ENCODE measurements at regions not wholly inside any gene's neighbourhood (a gene's known extent, or its start where the extent isn't known, plus 50 kb on each side); places are given as distances from the start of the nearest gene placed in this dataset.

DNA sequence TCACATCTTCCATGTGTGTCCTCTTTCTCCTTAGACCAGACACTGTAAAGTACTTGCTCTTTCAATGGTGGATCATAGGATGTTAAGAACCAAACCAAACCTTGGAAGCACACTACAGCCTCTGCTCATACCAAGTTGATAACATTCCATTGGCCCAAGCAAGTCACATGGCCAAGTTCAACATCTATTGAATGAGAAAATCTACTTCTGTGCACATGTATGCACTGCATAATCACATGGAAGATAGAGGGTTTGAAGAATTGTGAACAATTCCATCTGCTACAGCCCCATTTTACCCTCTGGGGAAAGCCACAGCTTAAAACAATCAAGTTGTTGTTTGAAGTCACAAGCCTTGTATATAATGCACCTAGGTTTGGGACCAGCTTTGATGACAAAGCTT lies 68.2 kb downstream of the MFAP3 start:
- DNase-seq (ENCODE audit: low read depth in 3 of 3, low spot score in 2 of 3), result no peak

DNA sequence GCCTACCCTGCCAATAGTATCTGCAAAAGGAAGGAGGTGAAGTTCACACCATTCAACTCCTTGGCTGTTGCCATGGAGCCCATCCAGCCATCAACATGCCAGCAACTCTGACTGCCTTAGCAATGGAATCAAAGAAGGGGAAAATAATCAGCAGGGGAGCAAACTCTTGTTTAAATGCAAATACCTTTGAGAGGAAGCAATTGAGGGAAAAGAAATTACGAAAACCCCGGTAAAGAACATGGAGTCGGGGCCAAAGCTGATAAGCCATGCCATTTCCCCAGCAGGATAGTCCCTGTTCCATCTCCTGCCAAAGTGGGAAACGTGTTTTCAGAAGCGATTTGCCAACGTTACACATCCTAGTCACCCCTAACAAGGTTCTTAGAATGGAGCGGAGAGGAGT lies 69.0 kb downstream of the MFAP3 start:
- DNase-seq (ENCODE audit: low read depth in 3 of 3, low spot score in 2 of 3), result no peak

DNA sequence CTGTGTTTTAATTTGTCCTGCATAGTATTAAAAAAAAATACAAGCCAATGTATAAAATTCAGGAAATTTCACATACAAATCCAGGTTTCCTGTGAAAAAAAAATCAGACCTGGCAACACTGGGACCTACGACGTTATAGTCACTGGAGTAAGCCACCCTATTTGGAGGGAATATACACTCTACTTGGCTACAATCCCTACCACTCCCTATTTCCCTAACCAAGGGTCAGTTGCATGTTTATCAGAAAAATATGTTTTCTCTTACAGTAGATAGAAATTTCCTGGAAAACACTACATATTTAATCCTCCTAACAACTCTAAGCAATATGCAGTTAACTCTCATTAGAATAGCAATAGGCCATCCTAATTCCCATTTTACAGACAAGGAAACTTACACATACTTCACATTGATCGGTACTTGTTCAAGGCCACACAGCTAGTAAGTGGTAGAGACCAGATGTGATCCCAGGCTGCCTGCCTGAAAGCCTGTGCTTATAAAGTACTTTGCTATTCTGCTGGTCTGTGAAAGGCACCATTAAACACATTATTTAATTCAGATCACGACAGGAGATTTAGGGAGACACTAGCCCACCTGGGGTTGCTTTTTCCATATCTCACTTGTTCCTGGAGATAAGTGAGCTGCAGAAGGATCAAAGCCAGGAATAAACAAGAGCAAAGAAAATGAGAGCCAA lies 70.8 kb downstream of the MFAP3 start:
- DNase-seq (ENCODE audit: low read depth in 3 of 3, low spot score in 2 of 3), result no peak

DNA sequence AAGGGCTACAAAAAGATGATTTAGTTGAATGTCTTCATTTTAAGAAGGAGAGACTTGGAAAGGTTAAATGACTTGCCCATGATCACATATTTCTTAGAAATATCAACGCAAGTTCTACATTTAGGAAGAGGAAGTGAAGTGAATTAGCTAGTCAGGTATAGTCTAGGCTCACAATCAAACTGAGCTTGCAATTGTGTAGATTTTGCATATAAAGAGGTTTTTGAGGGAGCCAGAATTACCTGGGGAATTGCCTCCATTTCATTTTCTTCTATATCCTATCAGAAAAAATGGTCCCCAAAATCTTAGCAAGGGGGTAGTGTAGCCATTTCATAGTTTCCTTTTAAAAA lies 71.3 kb downstream of the MFAP3 start:
- DNase-seq (ENCODE audit: low read depth in 3 of 3, low spot score in 2 of 3), result no peak

DNA sequence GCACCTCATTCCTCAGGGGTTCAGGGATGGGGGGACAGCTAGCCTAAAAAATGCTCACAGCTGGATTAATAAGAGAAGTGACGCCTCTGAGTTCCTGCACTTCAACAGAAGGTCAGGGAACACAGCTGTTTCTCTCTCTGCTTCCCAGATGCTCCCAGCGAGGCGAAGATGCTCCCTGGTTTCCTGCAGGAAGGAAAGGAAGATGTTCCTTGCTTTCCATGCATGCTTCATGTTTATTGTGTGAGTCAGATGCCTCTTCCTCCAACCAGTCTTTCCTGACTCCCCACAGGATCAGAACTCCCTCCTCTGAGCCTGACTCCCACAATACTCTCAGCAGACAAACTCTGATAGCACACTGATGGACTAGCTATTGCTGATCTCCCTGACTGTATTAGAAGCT lies 71.9 kb downstream of the MFAP3 start:
- DNase-seq (ENCODE audit: low read depth in 3 of 3, low spot score in 2 of 3), result no peak

DNA sequence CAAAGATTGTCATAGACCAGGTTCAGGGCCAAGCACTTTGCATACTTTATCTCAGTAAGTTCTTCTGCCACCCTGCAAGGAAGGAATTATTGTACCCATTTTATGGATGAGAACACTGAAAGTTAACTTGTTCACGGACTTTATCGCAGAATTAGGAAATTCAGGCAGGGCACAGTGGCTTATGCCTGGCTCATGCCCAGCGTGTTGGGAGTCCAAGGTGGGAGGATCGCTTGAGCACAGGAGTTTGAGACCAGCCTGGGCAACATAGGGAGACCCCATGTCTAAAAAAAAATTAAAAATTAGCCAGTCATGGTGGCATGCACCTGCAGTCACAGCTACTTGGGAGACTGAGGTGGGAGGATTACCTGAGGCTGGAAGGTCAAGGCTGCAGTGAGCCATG lies 72.4 kb downstream of the MFAP3 start:
- no peak for DNase-seq (ENCODE audit: low read depth in 3 of 3, low spot score in 2 of 3)

DNA sequence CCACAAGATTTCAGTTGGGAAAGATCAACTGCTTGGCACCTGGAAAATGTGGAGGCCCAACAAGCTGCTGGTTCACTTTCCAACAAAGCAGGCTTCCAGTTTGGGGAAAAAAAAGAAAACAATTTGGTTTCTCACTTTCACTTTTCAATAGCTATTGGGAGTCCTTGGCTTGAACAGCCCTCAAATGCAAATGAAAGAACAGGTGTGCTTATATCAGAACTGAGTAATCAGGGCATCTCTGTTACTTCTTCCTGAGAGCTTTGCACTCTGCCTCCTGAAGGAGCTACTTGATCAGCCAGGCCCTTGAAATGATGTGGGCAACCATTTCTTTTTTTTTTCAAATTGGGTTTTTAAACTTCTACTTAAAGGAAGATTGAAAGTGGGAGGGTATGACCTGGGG lies 73.5 kb downstream of the MFAP3 start:
- DNase-seq (ENCODE audit: low read depth in 3 of 3, low spot score in 2 of 3), result no peak

DNA sequence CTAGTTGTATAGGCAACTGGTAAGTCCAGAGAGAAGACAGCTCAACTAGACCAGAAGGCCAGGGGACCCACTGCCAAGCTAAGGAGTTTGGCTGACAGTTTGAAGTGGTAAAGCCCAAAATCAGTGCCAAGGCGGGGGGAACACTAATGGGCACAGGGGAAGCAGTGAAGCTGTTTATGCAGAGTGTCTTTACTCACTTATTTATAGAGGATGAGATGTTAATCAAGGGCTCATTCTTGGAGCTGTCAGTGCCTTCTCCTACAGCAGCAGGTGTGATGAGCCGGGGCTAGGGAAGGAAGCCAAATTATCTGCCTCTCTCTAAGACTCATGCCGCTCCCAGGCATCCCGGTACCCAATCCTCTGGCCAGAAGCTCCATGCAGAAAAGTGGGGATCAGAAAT lies 75.2 kb upstream of the GALNT10 start:
- DNase-seq (ENCODE audit: low read depth in 3 of 3, low spot score in 2 of 3), result no peak

DNA sequence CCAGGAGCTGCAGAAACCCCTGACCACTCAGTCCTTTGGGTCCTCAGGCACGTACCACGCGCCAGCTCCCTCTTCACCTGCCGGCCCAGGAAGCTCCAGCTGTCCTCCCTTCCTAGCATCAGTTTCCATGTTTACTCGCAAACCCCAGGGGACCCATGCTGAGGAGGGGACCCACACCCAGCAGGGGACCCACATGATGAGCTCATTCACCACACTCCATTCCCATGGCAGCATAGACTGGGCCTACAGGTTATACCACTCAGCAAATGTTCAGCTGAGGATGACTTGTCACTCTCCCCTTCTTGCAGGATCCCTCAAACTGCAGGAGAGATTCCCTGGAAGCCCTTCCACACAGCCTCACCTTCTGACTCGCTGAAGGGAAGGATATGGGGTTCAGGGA lies 73.5 kb upstream of the GALNT10 start:
- no peak for DNase-seq (ENCODE audit: low read depth in 3 of 3, low spot score in 2 of 3)

DNA sequence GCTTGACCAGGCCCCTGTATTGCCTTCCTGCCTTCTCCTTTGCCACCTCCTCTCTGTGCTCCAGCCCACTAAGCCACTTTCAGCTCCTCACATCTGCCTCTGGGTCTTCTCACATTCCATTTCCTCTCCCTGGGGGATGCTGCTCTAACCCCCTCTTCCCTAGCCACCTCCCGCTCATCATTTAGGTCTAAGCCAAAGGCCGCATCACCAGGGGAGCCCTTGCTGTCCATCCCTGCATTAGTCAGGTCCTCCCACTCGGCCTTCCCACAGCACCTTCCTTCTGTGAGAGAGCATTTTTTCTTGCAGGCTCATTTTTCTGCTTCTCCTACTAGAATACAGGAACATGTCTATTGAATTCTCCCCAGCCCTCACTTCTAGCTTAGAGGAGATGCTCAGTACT lies 72.6 kb upstream of the GALNT10 start:
- no peak for DNase-seq (ENCODE audit: low read depth in 3 of 3, low spot score in 2 of 3)

DNA sequence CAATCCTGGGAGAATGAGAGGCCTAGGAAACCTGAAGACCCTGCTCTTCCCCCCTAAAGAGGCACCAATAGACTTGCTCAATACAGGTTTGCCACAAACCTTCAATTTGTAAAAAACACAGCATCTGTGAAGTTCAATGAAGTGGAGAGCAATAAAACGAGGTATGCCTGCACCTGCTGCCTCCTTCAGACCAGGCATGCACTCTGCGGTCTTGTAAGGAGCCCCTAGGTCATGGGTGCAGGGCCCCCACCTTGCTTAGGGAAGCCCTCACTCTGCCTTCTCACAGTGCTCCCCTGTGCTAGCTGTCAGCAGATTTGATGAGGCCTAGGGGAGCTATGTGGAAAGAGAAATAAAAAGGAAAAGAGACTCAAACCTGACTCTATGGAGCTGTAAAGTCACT lies 72.1 kb upstream of the GALNT10 start:
- no peak for DNase-seq (ENCODE audit: low read depth in 3 of 3, low spot score in 2 of 3)

DNA sequence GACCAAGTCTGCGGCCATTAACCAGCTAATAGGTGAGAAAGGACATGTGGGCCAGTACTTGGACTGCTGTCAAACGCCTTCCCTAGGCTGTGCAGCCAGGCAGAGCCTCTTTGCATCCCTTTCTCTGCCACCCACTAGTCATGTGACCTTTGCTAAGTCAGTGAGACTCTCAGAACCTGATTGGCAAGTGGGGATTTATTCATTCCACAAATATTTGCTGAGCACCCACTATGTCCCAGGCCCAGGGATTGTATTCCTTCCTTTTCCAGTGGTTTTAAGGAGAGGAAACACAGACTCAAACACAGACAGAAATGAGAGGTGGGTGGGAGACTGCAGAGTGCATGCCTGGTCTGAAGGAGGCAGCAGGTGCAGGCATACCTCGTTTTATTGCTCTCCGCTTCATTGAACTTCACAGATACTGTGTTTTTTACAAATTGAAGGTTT lies 71.6 kb upstream of the GALNT10 start:
- DNase-seq (ENCODE audit: low read depth in 3 of 3, low spot score in 2 of 3), result peak in 1 of 3 donors; percentile 15

DNA sequence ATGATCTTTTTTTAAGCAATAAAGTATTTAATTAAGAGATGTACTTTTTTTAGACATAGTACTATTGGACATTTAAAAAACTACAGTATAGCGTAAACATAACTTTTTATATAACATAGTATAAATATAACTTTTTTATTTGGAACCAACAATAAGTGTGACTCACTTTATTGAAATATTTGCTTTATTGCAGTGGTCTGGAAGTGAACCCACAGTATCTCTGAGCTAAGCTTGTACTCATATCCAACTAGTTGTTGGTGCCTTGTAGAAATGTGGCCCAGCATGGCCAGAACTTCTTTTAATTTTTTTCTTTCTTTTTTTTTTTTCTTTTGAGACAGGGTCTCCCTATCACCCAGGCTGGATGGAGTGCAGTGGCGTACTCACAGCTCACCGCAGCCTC lies 61.5 kb upstream of the GALNT10 start:
- DNase-seq (ENCODE audit: low read depth in 3 of 3, low spot score in 2 of 3), result no peak

DNA sequence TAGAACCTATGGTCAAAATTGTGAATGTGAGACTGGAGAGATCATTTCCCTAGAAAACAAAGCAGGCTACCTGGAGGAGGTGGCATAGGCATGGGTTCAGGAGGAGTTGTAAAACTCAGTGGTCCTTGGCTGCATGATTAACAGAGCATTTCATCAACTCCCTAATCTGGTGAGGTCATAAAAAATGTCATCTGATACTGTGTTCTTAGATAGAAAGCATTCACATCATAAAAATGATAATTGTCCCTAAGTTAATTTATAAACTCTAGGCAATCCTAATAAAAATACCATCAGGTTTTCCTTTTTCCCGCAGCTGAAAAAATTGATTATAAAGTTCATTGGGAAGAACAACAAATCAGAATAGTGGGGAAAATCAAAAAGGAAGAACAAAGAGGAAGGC lies 60.6 kb upstream of the GALNT10 start:
- no peak for DNase-seq (ENCODE audit: low read depth in 3 of 3, low spot score in 2 of 3)

DNA sequence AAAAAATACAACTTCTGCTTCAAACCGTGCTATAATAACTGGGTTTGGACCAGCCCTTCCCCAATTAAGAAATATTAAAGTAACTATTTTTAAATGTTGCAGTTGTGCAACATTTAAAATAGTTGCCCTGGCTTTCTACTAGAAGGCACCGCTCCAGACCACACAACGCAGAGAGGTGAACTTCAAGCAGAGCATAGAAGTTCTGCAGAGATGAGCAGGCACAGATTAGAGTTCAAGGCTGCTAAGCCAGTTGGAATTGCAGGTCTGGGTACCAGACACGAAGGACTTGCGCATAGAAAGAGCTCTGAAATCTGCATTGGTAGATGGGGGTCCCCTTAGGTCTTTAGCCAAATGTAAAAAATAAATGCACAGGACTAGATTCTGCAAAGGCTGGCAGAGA lies 58.7 kb upstream of the GALNT10 start:
- no peak for DNase-seq (ENCODE audit: low read depth in 3 of 3, low spot score in 2 of 3)

DNA sequence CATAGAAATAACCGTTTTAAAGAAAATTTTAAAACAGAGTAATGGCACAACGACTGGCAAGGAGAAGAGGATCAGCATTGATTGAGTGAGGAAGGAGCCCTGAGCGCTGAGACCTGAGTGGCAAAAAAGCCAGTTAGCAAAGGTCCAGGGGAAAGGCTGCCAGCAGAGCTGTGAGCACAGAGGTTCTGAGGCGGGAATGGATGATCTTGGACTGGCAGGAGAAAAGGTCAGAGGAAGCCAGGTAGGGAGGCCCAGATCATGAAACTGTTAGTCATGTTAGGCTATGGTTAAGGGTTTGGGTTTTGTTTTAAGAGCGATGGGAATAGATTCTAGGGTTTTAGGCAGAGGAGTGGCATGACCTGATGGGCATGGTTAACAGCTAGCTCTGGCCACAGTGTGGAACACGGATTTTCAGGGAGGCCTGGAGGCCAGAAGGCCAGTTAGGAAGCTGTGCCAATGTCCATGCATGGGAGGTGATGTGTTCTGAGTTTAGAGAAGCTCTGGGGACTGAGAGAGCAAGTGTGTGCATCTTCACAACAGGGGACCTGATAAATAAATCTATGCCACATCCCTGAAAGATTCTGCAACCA lies 57.7 kb upstream of the GALNT10 start:
- no peak for DNase-seq (ENCODE audit: low read depth in 3 of 3, low spot score in 2 of 3)

DNA sequence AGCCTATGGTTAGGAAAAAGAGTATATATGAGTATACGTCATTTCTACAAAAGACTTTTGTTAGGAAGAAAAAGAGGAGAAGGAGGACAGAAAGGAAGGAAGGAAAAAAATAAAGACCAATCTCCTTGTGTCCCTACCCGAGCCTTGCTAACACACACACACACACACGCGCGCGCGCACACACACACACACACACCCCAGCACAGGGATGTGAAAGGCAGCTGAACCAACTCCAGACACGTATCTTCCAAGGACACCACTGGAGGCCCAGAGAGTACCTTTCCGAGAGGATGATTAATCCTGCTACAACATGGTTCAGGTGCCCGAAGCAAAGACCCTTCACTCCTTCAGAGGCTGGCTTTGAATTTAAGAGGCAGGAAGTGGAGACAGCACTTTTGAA lies 56.9 kb upstream of the GALNT10 start:
- DNase-seq (ENCODE audit: low read depth in 3 of 3, low spot score in 2 of 3), result no peak

DNA sequence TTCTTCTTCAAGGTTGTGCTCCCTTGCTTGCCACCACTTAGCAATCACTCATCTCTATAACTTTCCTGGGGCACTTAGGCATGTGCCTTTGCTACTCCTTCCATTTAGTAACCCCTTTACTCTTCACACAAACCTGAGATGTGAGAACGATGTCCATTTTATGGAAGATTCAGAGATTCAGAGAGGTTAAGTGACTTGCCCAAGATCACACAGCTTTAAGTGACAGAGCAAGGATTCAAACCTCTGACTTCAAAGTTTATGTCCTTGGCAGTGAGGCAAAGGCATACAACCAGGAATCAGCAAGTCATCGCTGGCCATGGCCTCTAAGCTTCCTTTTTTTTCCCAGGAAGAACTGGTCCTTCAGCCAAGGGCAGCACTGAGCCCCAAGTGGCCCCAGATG lies 56.0 kb upstream of the GALNT10 start:
- DNase-seq (ENCODE audit: low read depth in 3 of 3, low spot score in 2 of 3), result no peak

DNA sequence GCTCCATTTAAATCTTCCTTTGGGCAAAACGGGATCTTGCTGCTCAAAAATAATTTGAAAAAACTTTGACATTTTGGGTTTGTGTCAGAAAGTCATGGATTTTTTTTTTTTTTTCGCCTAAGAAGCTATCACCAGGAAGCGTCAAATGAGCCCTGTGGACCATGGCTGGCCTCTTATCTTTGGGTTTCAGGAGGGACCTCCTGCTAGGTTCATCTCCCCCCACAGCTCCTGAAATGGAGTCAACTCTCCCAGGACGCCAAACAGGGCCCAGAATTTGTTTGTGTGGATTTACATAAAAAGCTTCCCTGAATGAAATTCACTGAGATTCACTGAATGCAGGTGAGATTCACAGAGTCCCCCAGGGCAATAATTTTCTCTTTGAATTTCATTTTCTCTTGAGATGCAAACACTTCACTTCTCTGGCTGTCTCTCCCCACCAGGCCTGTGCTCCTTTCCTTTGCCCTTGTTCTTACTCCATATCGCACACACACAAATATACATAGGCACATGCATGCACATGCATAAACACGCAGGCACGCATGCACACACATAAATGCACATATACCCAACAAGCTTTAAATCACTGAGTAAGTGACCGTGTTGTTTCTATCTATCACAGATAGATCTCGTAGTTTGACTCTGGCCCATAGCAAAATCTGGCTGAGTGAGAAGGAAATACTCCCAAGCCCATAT lies 55.3 kb upstream of the GALNT10 start:
- no peak for DNase-seq (ENCODE audit: low read depth in 3 of 3, low spot score in 2 of 3)

DNA sequence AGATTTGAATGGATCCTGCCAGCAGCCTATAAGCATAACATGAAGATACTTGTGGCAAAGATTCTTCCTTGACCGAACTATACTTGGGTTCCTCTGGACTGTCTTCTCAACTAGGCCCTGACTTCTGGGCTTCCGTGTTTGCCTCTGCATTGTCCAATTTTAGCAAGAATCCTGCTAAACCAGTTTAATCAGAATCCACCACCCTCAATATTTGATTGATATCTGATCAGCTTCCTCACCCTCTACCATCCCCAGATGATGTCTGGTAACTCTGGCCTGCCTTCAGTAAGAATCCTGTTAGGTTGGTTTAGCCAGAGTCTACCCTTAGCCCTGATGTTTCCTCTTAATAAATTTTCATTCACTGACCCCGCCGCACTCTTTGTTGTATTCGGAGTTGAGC lies 54.4 kb upstream of the GALNT10 start:
- DNase-seq (ENCODE audit: low read depth in 3 of 3, low spot score in 2 of 3), result no peak

DNA sequence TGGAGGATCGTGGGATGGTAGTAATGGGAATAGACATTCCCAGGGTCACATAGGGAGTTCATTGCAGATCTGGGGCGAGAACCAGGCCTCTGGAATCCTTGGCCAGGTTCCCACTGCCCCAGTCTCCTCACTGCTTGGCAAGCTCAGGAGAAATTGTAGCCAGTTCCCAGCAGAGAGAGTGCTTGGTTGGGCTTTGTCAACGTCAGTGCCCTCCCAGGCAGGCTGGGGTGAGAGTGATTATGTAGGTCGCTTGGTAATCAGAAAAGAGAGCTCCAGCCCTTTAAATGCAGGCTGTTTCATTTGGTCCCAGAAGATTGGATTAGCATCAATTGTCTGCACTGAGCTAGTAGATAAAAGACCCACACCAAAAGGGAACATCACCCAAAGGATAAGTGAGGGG lies 51.8 kb upstream of the GALNT10 start:
- no peak for DNase-seq (ENCODE audit: low read depth in 3 of 3, low spot score in 2 of 3)

DNA sequence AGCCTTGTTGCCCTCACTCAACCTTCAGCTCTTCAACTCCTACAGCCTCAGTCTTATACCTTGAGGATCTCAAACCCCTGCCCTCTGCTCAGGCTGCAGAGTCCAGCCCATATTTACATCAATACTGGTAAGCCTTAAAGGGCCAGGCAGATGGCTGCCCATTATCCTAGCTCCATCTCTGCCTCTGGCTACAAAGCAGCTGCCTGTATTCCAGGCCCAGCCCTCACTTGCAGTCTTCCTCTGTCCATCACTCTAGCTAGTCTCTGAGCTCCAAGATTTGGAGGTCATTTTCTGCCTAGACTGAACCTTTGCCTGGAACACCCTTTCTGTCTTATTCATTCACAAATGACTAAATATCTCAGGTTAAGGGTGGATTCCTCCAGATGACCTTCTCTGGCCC lies 50.2 kb upstream of the GALNT10 start:
- DNase-seq (ENCODE audit: low read depth in 3 of 3, low spot score in 2 of 3), result no peak

Measured in right renal cortex interstitium (tissue), 3 donors.